GM12872 (cell line): ENCODE measurements at regions not wholly inside any gene's neighbourhood (a gene's known extent, or its start where the extent isn't known, plus 50 kb on each side); places are given as distances from the start of the nearest gene placed in this dataset.

ENCODE experiments used
- CTCF ChIP-seq: IDR thresholded peaks from 3 replicates; pipeline ENCODE4 v1.5.1; 2011; ENCODE audit warnings: low read depth, mild to moderate bottlenecking, low read length, moderate library complexity; ENCODE audit not compliant: insufficient read depth

DNA sequence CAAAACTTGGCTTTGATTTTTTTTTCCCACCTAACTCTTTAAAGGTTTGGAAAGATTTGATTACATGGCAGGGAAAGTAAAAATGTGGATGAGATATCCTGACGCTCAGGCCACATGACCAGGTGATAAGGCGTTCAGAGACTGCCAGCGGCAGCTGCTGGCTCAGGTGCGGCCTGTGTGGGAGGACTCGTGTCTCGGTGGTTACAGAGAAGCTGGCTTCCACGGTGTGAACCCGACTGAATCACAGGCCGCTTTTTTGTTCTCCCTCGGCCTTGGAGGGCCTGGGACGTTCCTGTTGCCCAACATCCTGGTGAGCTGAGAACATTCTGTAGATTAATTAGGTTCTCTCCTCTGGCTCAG lies 124.2 kb upstream of the ZNF516 start:
- TF ChIP-seq CTCF, result no peak

- no peak for TF ChIP-seq CTCF
Observed at GRCh38 chr18:76618721-76619120, 123.7 kb upstream of the ZNF516 start.

DNA sequence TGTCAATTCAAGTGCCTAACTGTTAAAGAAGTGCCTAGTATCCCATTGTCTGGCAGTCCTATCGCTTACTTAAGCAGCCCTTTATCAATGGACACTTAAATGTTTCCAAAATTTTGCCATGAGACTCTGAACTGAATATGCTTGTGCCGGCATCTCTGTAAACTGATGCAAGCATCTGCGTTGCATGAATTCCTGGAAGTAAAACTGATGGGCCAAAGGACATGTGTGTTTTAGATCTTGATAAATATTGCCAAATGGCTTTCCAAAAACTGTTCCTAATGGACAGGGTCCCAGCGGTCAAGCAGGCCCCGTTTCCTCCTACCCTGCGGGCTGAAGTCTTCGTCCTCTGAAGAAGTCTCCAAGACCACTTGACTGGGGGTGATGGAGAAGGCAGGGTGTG lies 121.3 kb upstream of the ZNF516 start:
- no peak for TF ChIP-seq CTCF

GRCh38 chr18:76615065-76615733 lies 120.2 kb upstream of the ZNF516 start:
- no peak for TF ChIP-seq CTCF

GRCh38 chr18:76613755-76614120 lies 118.7 kb upstream of the ZNF516 start:
- TF ChIP-seq CTCF, result no peak

DNA sequence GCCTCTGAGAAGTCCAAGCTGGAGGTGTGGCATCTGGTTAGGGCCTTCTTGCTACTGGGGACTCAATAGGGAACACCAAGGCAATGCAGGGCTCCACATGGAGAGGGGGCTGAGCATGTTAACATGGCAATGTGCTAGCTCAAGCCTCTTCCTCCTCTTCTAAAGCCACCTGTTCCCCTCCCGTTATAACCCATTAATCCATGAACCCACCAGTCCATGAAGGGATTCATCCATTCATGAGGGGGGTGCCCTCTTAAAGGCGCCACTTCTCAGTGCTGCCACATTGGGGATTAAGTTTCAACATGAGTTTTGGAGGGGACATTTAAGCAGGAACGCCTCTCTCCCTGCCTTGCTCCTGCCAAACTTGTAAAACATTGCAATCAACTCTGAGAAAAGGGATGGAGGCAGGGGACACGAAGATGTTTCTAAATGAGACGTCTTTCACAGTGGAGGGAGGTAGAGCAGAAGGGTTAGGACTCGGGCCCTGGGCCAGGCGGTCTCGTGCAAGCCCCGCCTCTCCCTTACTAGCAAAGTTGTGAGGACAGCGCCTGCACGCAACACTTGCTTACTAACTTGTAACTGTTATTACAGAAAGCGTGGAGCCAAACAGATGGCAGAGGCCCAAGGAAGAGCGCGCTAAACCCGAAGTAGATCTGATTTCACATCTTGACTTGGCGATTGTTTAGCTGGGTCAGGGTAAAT lies 118.2 kb upstream of the ZNF516 start:
- no peak for TF ChIP-seq CTCF

- no peak for TF ChIP-seq CTCF
Observed at GRCh38 chr18:76610933-76611749, 116.1 kb upstream of the ZNF516 start.
